Endothelial cell of umbilical vein (primary cell): ENCODE measurements at regions not wholly inside any gene's neighbourhood (a gene's known extent, or its start where the extent isn't known, plus 50 kb on each side); places are given as distances from the start of the nearest gene placed in this dataset.

ENCODE experiments used
- BruUV-seq: library from RNA; stranded (reverse); fragments of 400-500 nt; replicated peaks from 2 replicates; lab custom pipeline; 2021; lab: Mats Ljungman, UMichigan
- CTCF ChIA-PET: fragments of 300-600, 350-600 bp; sonication (Branson Sonifier 250); formaldehyde crosslinking; loops from one replicate; lab custom pipeline; 2021; ENCODE audit warnings: antibody characterized with exemption, inconsistent platforms; lab: Charles Lee
- POLR2A ChIA-PET: fragments of 300-600, 350-600 bp; sonication (Branson Sonifier 250); formaldehyde crosslinking; loops from one replicate; lab custom pipeline; 2021; ENCODE audit warnings: antibody characterized with exemption, inconsistent platforms; lab: Charles Lee
- DNase-seq: peaks from one replicate; pipeline ENCODE4 v3.0.0-alpha.2; 2011; ENCODE audit warnings: low read depth, low spot score
- FAIRE-seq: peaks from 2 replicates; lab custom pipeline; 2011; peaks lifted over from hg19 to GRCh38; lab: Jason Lieb, UNC
- H2AFZ ChIP-seq: 2 replicates; pipeline ENCODE4 v1.6.0; 2012; ENCODE audit warnings: low read depth, low read length, control low read depth, inconsistent platforms
- H3K27ac ChIP-seq: 2 replicates; pipeline ENCODE4 v1.5.1; 2011; ENCODE audit warnings: low read depth, mild to moderate bottlenecking, control low read depth, low read length, moderate library complexity; ENCODE audit not compliant: insufficient read depth
- H3K27me3 ChIP-seq, 2 experiments: 2 replicates each; pipeline versions ENCODE4 v1.6.0 to v1.6.1; 2011; ENCODE audit warnings: low read length in 2 of 2, mixed read lengths in 1 of 2; ENCODE audit not compliant: control insufficient read depth in 2 of 2, insufficient read depth in 2 of 2
- H3K36me3 ChIP-seq, 2 experiments: 2 replicates in 1 of 2; 3 replicates in 1 of 2; pipeline ENCODE4 v1.5.1; 2011; ENCODE audit warnings: low read length in 2 of 2, mild to moderate bottlenecking in 1 of 2, moderate library complexity in 1 of 2; ENCODE audit not compliant: control insufficient read depth in 2 of 2, insufficient read depth in 2 of 2; ENCODE audit errors: extremely low read depth in 1 of 2
- H3K4me1 ChIP-seq: 3 replicates; pipeline ENCODE4 v1.5.1; 2011; ENCODE audit warnings: mild to moderate bottlenecking, low read length; ENCODE audit not compliant: control insufficient read depth, insufficient read depth; ENCODE audit errors: extremely low read depth
- H3K4me2 ChIP-seq: 2 replicates; pipeline ENCODE4 v1.6.1; 2011; ENCODE audit warnings: low read length, control low read depth, mixed read lengths; ENCODE audit not compliant: insufficient read depth
- H3K4me3 ChIP-seq, 3 experiments: fragments of 200-600 bp in 1 of 3; sonication (generic), shearing (Covaris generic) in 1 of 3; replicated peaks in 1 of 3; 2 replicates each; pipeline ENCODE4 v1.5.1; 2011 to 2016; ENCODE audit warnings: control low read depth in 3 of 3, low read length in 3 of 3, mild to moderate bottlenecking in 2 of 3, inconsistent platforms in 1 of 3, low read depth in 1 of 3, moderate library complexity in 1 of 3; ENCODE audit not compliant: insufficient read depth in 1 of 3
- H3K79me2 ChIP-seq: 2 replicates; pipeline ENCODE4 v1.6.0; 2012; ENCODE audit warnings: low read length, inconsistent platforms; ENCODE audit not compliant: control insufficient read depth, insufficient read depth
- H3K9ac ChIP-seq: replicated peaks from 2 replicates; pipeline ENCODE3; 2011; ENCODE audit warnings: low read length, control low read depth; ENCODE audit not compliant: insufficient read depth; ENCODE audit errors: extremely low read depth
- H3K9me1 ChIP-seq: replicated peaks from 3 replicates; pipeline ENCODE4 v1.6.0; 2011; ENCODE audit warnings: mild to moderate bottlenecking, low read length; ENCODE audit not compliant: control insufficient read depth, insufficient read depth; ENCODE audit errors: extremely low read depth
- H3K9me3 ChIP-seq: replicated peaks from 2 replicates; pipeline ENCODE4 v1.5.1; 2012; ENCODE audit warnings: low read length, inconsistent platforms; ENCODE audit not compliant: control insufficient read depth, insufficient read depth
- H4K20me1 ChIP-seq: replicated peaks from 2 replicates; pipeline ENCODE3; 2011; ENCODE audit warnings: mild to moderate bottlenecking, low read length; ENCODE audit not compliant: control insufficient read depth, insufficient read depth; ENCODE audit errors: extremely low read depth
- EZH2 ChIP-seq: IDR thresholded peaks from 2 replicates; pipeline ENCODE4 v1.6.1; 2012; ENCODE audit warnings: borderline replicate concordance, low read depth, mild to moderate bottlenecking, moderate library complexity, low read length, inconsistent platforms; ENCODE audit not compliant: severe bottlenecking
- FOS ChIP-seq: IDR thresholded peaks from 2 replicates; pipeline ENCODE4 v1.6.1; 2011; ENCODE audit warnings: mild to moderate bottlenecking, low read length, moderate library complexity, borderline replicate concordance; ENCODE audit not compliant: insufficient read depth
- GATA2 ChIP-seq: IDR thresholded peaks from 2 replicates; pipeline ENCODE4 v1.7.0; 2011; ENCODE audit warnings: low read depth, mild to moderate bottlenecking, moderate library complexity, mixed read lengths, low read length; ENCODE audit not compliant: insufficient read length, insufficient read depth
- JUN ChIP-seq: IDR thresholded peaks from 2 replicates; pipeline ENCODE4 v1.6.1; 2011; ENCODE audit warnings: borderline replicate concordance, low read depth; ENCODE audit not compliant: insufficient read length, insufficient read depth
- MAX ChIP-seq: IDR thresholded peaks from 2 replicates; pipeline ENCODE4 v1.6.1; 2011; ENCODE audit not compliant: insufficient read depth, insufficient read length
- MYC ChIP-seq: IDR thresholded peaks from one replicate; pipeline ENCODE4 v1.6.1; 2011; ENCODE audit warnings: mild to moderate bottlenecking, low read depth, low read length
- POLR2A ChIP-seq: IDR thresholded peaks from 2 replicates; pipeline ENCODE4 v1.6.1; 2012; ENCODE audit warnings: low read depth, mild to moderate bottlenecking, control low read depth, low read length
- POLR2AphosphoS5 ChIP-seq: IDR thresholded peaks from 2 replicates; pipeline ENCODE4 v1.6.1; 2012; ENCODE audit warnings: low read depth, mild to moderate bottlenecking, control low read depth, low read length, moderate library complexity; ENCODE audit not compliant: insufficient read depth
- dilution Hi-C: fragments of 300-500 bp; cut with MboI; formaldehyde crosslinking; loops from one replicate; pipeline ENCODE4 v1.15.0; 2019; ENCODE audit warnings: low sequenced_read_pairs; ENCODE audit not compliant: extremely low pct_ligation_motif_present
- intact Hi-C: fragments of 100-400 bp; cut with micrococcal nuclease; formaldehyde crosslinking; loops from one replicate; pipeline ENCODE4 v1.10.0; 2022
- TF ChIP-seq, protein P1 (sequence below), 2 donors: IDR thresholded peaks; 1 replicate in 1 of 2; 2 replicates in 1 of 2; pipeline ENCODE4 v1.5.1; 2011; ENCODE audit warnings: low read length in 2 of 2, mild to moderate bottlenecking in 2 of 2, moderate library complexity in 2 of 2, control low read depth in 1 of 2, inconsistent platforms in 1 of 2, low read depth in 1 of 2; ENCODE audit not compliant: insufficient read depth in 1 of 2; ENCODE audit errors: extremely low read depth in 1 of 2

DNA sequence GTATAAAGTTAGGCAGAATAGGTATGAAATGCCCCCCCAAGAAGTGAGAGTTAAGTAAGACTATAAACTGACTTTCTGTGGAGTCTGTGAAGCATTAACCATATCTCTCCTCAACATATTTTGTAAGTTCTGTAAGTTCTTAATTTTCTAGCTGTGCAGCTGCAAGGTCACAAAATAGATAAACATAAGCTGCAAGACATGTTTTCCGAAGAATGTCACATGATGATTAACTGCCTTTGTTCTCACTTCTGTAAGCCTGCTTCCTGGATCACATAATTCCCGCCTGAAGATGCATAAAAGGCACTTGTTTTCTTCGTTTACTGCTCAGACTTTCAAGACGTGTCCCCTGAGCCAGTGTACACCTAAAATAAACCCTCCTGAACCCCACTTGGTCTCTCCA, 292.9 kb upstream of the AMELY start:
- Histone ChIP-seq H3K9me3 (no peaks in the 10 kb centered on the region), H4K20me1 (no peaks in the 10 kb centered on the region), H3K9ac (no peak overlapping the region), H3K27me3 (no peaks in the 10 kb centered on the region), H3K79me2 (no peaks in the 10 kb centered on the region), H3K36me3 (no peaks in the 10 kb centered on the region), H3K4me1 (no peaks in the 10 kb centered on the region), H3K27ac (no peak overlapping the region), H3K9me1 (no peaks in the 10 kb centered on the region), H3K4me2 (no peak overlapping the region), H2AFZ (no peak overlapping the region), H3K4me3 (no peak overlapping the region)
- POLR2A ChIA-PET, result no interaction called here
- no peak for FAIRE-seq
- BruUV-seq, result no TSS peak
- dilution Hi-C loops, result no loop called here
- peak; percentile 1 for DNase-seq
- intact Hi-C loops, result no loop called here
- CTCF ChIA-PET, result no interaction called here
- no peak for TF ChIP-seq EZH2
- no peak for TF ChIP-seq MAX

DNA sequence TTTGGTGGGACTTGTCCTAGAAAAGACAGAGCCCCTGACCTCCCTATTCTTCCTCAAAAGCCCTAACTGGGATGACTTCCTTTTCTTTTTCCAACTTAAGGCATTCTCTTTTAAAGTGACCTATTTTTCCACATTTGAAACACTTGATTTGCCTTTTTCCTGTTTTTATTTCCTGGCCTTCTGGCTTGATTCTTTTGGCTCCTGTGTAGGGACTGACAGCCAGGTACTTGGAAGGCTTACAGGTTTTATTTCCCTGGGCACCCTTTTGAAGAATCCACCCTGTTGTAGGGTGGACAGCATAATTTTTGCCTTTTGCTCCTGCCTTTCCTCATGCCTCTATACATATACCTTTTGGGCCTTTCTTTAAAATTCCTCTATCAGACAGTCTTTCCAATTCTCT, 271.0 kb upstream of the AMELY start:
- no peaks in the 10 kb centered on the region for H3K9me3 ChIP-seq
- BruUV-seq, result no TSS peak
- dilution Hi-C loops, result no loop called here
- no peak overlapping the region for H3K4me3 ChIP-seq
- H3K4me1 ChIP-seq, result no peaks in the 10 kb centered on the region
- H3K79me2 ChIP-seq, result no peaks in the 10 kb centered on the region
- no peak overlapping the region for H3K9ac ChIP-seq
- H4K20me1 ChIP-seq, result no peaks in the 10 kb centered on the region
- FAIRE-seq (no peak), DNase-seq (no peak)
- intact Hi-C loops, result no loop called here
- no peaks in the 10 kb centered on the region for H3K9me1 ChIP-seq
- POLR2A ChIA-PET, result no interaction called here
- H2AFZ ChIP-seq, result no peak overlapping the region
- TF ChIP-seq FOS (no peak), JUN (no peak), POLR2A (no peak), GATA2 (no peak), POLR2AphosphoS5 (no peak), MYC (no peak), MAX (no peak), EZH2 (no peak)
- TF ChIP-seq, protein P1, sequence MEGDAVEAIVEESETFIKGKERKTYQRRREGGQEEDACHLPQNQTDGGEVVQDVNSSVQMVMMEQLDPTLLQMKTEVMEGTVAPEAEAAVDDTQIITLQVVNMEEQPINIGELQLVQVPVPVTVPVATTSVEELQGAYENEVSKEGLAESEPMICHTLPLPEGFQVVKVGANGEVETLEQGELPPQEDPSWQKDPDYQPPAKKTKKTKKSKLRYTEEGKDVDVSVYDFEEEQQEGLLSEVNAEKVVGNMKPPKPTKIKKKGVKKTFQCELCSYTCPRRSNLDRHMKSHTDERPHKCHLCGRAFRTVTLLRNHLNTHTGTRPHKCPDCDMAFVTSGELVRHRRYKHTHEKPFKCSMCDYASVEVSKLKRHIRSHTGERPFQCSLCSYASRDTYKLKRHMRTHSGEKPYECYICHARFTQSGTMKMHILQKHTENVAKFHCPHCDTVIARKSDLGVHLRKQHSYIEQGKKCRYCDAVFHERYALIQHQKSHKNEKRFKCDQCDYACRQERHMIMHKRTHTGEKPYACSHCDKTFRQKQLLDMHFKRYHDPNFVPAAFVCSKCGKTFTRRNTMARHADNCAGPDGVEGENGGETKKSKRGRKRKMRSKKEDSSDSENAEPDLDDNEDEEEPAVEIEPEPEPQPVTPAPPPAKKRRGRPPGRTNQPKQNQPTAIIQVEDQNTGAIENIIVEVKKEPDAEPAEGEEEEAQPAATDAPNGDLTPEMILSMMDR (IDR thresholded peaks at IDR 0.05; ENCODE audit: extremely low read depth in 1 of 2, insufficient read depth in 1 of 2, low read depth in 1 of 2, low read length in 2 of 2), result no peak
- no peaks in the 10 kb centered on the region for H3K27me3 ChIP-seq
- CTCF ChIA-PET, result no interaction called here
- no peak overlapping the region for H3K4me2 ChIP-seq
- no peaks in the 10 kb centered on the region for H3K36me3 ChIP-seq
- H3K27ac ChIP-seq, result no peak overlapping the region
